Fibroblast of lung (primary cell): ENCODE measurements at regions not wholly inside any gene's neighbourhood (a gene's known extent, or its start where the extent isn't known, plus 50 kb on each side); places are given as distances from the start of the nearest gene placed in this dataset.

Experiments used
- DNase-seq, 2 donors: peaks; one replicate each; pipeline versions ENCODE4 v3.0.0 to v3.0.0-alpha.2; 2010; ENCODE audit warnings: low read depth in 2 of 2
- H2AFZ ChIP-seq: 2 replicates; pipeline ENCODE4 v1.5.1; 2012; ENCODE audit warnings: low read length, control low read depth, inconsistent platforms
- H3K27ac ChIP-seq: 2 replicates; pipeline ENCODE4 v1.5.1; 2011; ENCODE audit warnings: low read length, control low read depth; ENCODE audit not compliant: insufficient read depth
- H3K27me3 ChIP-seq: 2 replicates; pipeline ENCODE4 v1.5.1; 2011; ENCODE audit warnings: mild to moderate bottlenecking, low read length; ENCODE audit not compliant: control insufficient read depth, insufficient read depth
- H3K36me3 ChIP-seq: 2 replicates; pipeline ENCODE4 v1.5.1; 2011; ENCODE audit warnings: low read length; ENCODE audit not compliant: control insufficient read depth, insufficient read depth
- H3K4me1 ChIP-seq: 2 replicates; pipeline ENCODE4 v1.5.1; 2011; ENCODE audit warnings: low read length; ENCODE audit not compliant: control insufficient read depth, insufficient read depth; ENCODE audit errors: extremely low read depth
- H3K4me2 ChIP-seq: 2 replicates; pipeline ENCODE4 v1.5.1; 2011; ENCODE audit warnings: low read length, control low read depth; ENCODE audit not compliant: insufficient read depth; ENCODE audit errors: extremely low read depth
- H3K4me3 ChIP-seq, 4 experiments: fragments of 200-600 bp in 1 of 4; sonication (generic) in 1 of 4; replicated peaks in 1 of 4; 2 replicates each; pipeline ENCODE4 v1.5.1; 2011 to 2016; ENCODE audit warnings: low read length in 4 of 4, low read depth in 3 of 4, mild to moderate bottlenecking in 3 of 4, control low read depth in 2 of 4, inconsistent platforms in 1 of 4, mixed read lengths in 1 of 4; ENCODE audit not compliant: insufficient read depth in 1 of 4; ENCODE audit errors: control extremely low read depth in 1 of 4
- H3K79me2 ChIP-seq: 2 replicates; pipeline ENCODE4 v1.5.1; 2012; ENCODE audit warnings: mild to moderate bottlenecking, low read length, inconsistent platforms; ENCODE audit not compliant: control insufficient read depth, insufficient read depth
- H3K9ac ChIP-seq: 2 replicates; pipeline ENCODE4 v1.5.1; 2011; ENCODE audit warnings: mild to moderate bottlenecking, low read length, control low read depth; ENCODE audit not compliant: insufficient read depth
- H3K9me3 ChIP-seq: 2 replicates; pipeline ENCODE4 v1.5.1; 2012; ENCODE audit warnings: low read depth, low read length; ENCODE audit not compliant: control insufficient read depth, insufficient read depth
- H4K20me1 ChIP-seq: 2 replicates; pipeline ENCODE4 v1.5.1; 2011; ENCODE audit warnings: low read length; ENCODE audit not compliant: control insufficient read depth, insufficient read depth; ENCODE audit errors: extremely low read depth
- CTCF ChIP-seq, 2 donors: IDR thresholded peaks in 1 of 2; conservative IDR thresholded peaks in 1 of 2; 1 replicate in 1 of 2; 2 replicates in 1 of 2; pipeline ENCODE4 v1.5.1; 2011 to 2012; ENCODE audit warnings: low read length in 2 of 2, control low read depth in 1 of 2, inconsistent platforms in 1 of 2, low read depth in 1 of 2, mild to moderate bottlenecking in 1 of 2
- EZH2 ChIP-seq: IDR thresholded peaks from 2 replicates; pipeline ENCODE4 v1.5.1; 2012; ENCODE audit warnings: low read length, control low read depth, mild to moderate bottlenecking; ENCODE audit errors: missing control alignments

- Histone ChIP-seq H3K36me3 (no peaks in the 10 kb centered on the region), H4K20me1 (no peaks in the 10 kb centered on the region), H3K9ac (no peak overlapping the region), H3K4me1 (no peaks in the 10 kb centered on the region), H2AFZ (no peak overlapping the region), H3K27me3 (peaks cover 3% of the 10 kb centered on the region), H3K79me2 (no peaks in the 10 kb centered on the region), H3K9me3 (no peaks in the 10 kb centered on the region), H3K27ac (no peak overlapping the region), H3K4me3 (no peak overlapping the region), H3K4me2 (no peak overlapping the region)
- no peak for DNase-seq
- TF ChIP-seq EZH2 (no peak), CTCF (conservative IDR thresholded peaks at IDR 0.05 in 1 of 2, IDR thresholded peaks at IDR 0.05 in 1 of 2; ENCODE audit: low read depth in 1 of 2, low read length in 2 of 2) (no peak)
These were observed 62.9 kb upstream of the SIM2 start for GRCh38 chr21:36636016-36636415.

- Histone ChIP-seq H3K27ac (no peak overlapping the region), H2AFZ (no peak overlapping the region), H3K27me3 (peaks cover 3% of the 10 kb centered on the region), H3K36me3 (no peaks in the 10 kb centered on the region), H3K9me3 (no peaks in the 10 kb centered on the region), H3K4me3 (no peak overlapping the region), H3K9ac (no peak overlapping the region), H3K79me2 (no peaks in the 10 kb centered on the region), H3K4me2 (no peak overlapping the region), H3K4me1 (no peaks in the 10 kb centered on the region), H4K20me1 (no peaks in the 10 kb centered on the region)
- TF ChIP-seq CTCF (conservative IDR thresholded peaks at IDR 0.05 in 1 of 2, IDR thresholded peaks at IDR 0.05 in 1 of 2; ENCODE audit: low read depth in 1 of 2, low read length in 2 of 2), result no peak
- no peak for TF ChIP-seq EZH2
- no peak for DNase-seq
These were observed 62.5 kb upstream of the SIM2 start for GRCh38 chr21:36636439-36636838.

GRCh38 chr21:36639769-36640168, 59.1 kb upstream of the SIM2 start:
- Histone ChIP-seq H3K79me2 (no peaks in the 10 kb centered on the region), H3K4me2 (no peak overlapping the region), H3K9ac (no peak overlapping the region), H3K27ac (no peak overlapping the region), H4K20me1 (no peaks in the 10 kb centered on the region), H2AFZ (no peak overlapping the region), H3K27me3 (peaks cover 3% of the 10 kb centered on the region), H3K4me3 (no peak overlapping the region), H3K36me3 (no peaks in the 10 kb centered on the region), H3K9me3 (no peaks in the 10 kb centered on the region), H3K4me1 (no peaks in the 10 kb centered on the region)
- no peak for DNase-seq
- TF ChIP-seq CTCF (conservative IDR thresholded peaks at IDR 0.05 in 1 of 2, IDR thresholded peaks at IDR 0.05 in 1 of 2; ENCODE audit: low read depth in 1 of 2, low read length in 2 of 2), result no peak
- TF ChIP-seq EZH2, result no peak
